ENCODE measurements at regions not wholly inside any gene's neighbourhood (a gene's known extent, or its start where the extent isn't known, plus 50 kb on each side); places are given as distances from the start of the nearest gene placed in this dataset.

- Histone ChIP-seq H3K4me3 (replicated peaks in 1 of 2; ENCODE audit: low read depth in 1 of 2, low read length in 2 of 2) (no peak overlapping the region), H3K79me2 (ENCODE audit: insufficient read depth, low read length) (no peaks in the 10 kb centered on the region), H3K27me3 (ENCODE audit: insufficient read depth, low read length) (no peaks in the 10 kb centered on the region), H4K20me1 (ENCODE audit: insufficient read depth) (no peaks in the 10 kb centered on the region), H3K9me2 (ENCODE audit: insufficient read depth) (no peaks in the 10 kb centered on the region), H3K9me3 (ENCODE audit: control insufficient read depth in 1 of 2, insufficient read depth in 1 of 2, low read depth in 1 of 2, low read length in 2 of 2) (no peaks in the 10 kb centered on the region), H3K9ac (ENCODE audit: low read length) (no peak overlapping the region), H2AFZ (ENCODE audit: low read depth, low read length, poor library complexity, severe bottlenecking) (no peak overlapping the region), H3K27ac (ENCODE audit: low read depth, low read length) (no peak overlapping the region), H3K4me1 (ENCODE audit: control insufficient read depth in 1 of 2, insufficient read depth in 2 of 2, low read length in 2 of 2) (no peaks in the 10 kb centered on the region), H3K4me2 (ENCODE audit: low read length) (no peak overlapping the region), H3K36me3 (ENCODE audit: control insufficient read depth in 1 of 2, insufficient read depth in 2 of 2, low read length in 2 of 2) (no peaks in the 10 kb centered on the region)
- ATAC-seq (no peak), DNase-seq (ENCODE audit: low read depth, low spot score) (no peak)
- POLR2A ChIA-PET = no interaction called here
- intact Hi-C loops (cut with micrococcal nuclease) = no loop called here
- TF ChIP-seq JUND (IDR thresholded peaks at IDR 0.05) = no peak
- no peak for TF ChIP-seq SIN3A (IDR thresholded peaks at IDR 0.05; ENCODE audit: low read depth)
- TF ChIP-seq ELF1 (IDR thresholded peaks at IDR 0.05; ENCODE audit: borderline replicate concordance, low read depth) = no peak
- no peak for TF ChIP-seq POLR2AphosphoS5 (IDR thresholded peaks at IDR 0.05; ENCODE audit: low read depth, low read length)
- no peak for TF ChIP-seq EZH2 (IDR thresholded peaks at IDR 0.05)
- no peak for TF ChIP-seq SRF (IDR thresholded peaks at IDR 0.05; ENCODE audit: low read depth)
- no peak for TF ChIP-seq ATF3 (IDR thresholded peaks at IDR 0.05)
- TF ChIP-seq ZBTB33 (IDR thresholded peaks at IDR 0.05; ENCODE audit: extremely low read depth, insufficient replicate concordance, low read length) = no peak
- no peak for TF ChIP-seq SP1 (IDR thresholded peaks at IDR 0.05; ENCODE audit: low read depth)
- TF ChIP-seq ZFX (IDR thresholded peaks at IDR 0.05) = no peak
- no peak for TF ChIP-seq RAD21 (IDR thresholded peaks at IDR 0.05; ENCODE audit: low read depth)
- CTCF ChIA-PET = no interaction called here
- BruUV-seq (replicated peaks) = no TSS peak
- RAD21 ChIA-PET (ENCODE audit: low non-redundant PET in 1 of 2, low total read pairs in 2 of 2, uncharacterized antibody in 2 of 2, unreplicated experiment in 2 of 2) = no interaction called here
Measured at GRCh38 chr2:150916467-150917396, 344.9 kb downstream of the RBM43 start.
